B cell (primary cell): ENCODE measurements at regions not wholly inside any gene's neighbourhood (a gene's known extent, or its start where the extent isn't known, plus 50 kb on each side); places are given as distances from the start of the nearest gene placed in this dataset.

Experiments
- ATAC-seq: fragments of 200-7000 bp; cut with Tn5 transposase; one replicate; pipeline ENCODE4 v1.10.0; 2021; ENCODE audit warnings: low read depth, mild to moderate bottlenecking, moderate number of reproducible peaks, moderate library complexity
- CTCF ChIA-PET: fragments of 350-600 bp; sonication (Branson Sonifier 250); formaldehyde crosslinking; loops from one replicate; lab custom pipeline; 2021; ENCODE audit warnings: antibody characterized with exemption, inconsistent platforms; lab: Charles Lee
- POLR2A ChIA-PET: fragments of 350-600 bp; sonication (Branson Sonifier 250); formaldehyde crosslinking; loops from one replicate; lab custom pipeline; 2021; ENCODE audit warnings: antibody characterized with exemption; lab: Charles Lee
- DNase-seq: peaks from one replicate; pipeline ENCODE4 v3.0.0; 2013
- H2AFZ ChIP-seq: 2 replicates; pipeline ENCODE4 v1.6.1; 2012; ENCODE audit warnings: mild to moderate bottlenecking, low read depth, low read length; ENCODE audit not compliant: insufficient read depth, poor library complexity, severe bottlenecking
- H3K27ac ChIP-seq, 2 donors: 1 replicate in 1 of 2; 2 replicates in 1 of 2; pipeline ENCODE4 v1.5.1; 2012 to 2013; ENCODE audit warnings: low read length in 2 of 2, mild to moderate bottlenecking in 2 of 2, moderate library complexity in 1 of 2
- H3K27me3 ChIP-seq, 4 experiments: fragments of 200-600 bp in 1 of 4; sonication (generic) in 1 of 4; replicated peaks in 1 of 4; 1 replicate in 2 of 4; 2 replicates in 2 of 4; pipeline versions ENCODE4 v1.6.1 to v1.7.0; 2013 to 2016; ENCODE audit warnings: low read length in 3 of 4, mild to moderate bottlenecking in 2 of 4, mixed read lengths in 1 of 4, moderate library complexity in 1 of 4; ENCODE audit not compliant: insufficient read depth in 4 of 4, control insufficient read depth in 3 of 4; ENCODE audit errors: control extremely low read depth in 1 of 4
- H3K36me3 ChIP-seq, 2 experiments: replicated peaks in 1 of 2; 1 replicate in 1 of 2; 2 replicates in 1 of 2; pipeline versions ENCODE4 v1.6.1 to v1.7.1; 2013; ENCODE audit warnings: low read length in 1 of 2; ENCODE audit not compliant: insufficient read depth in 2 of 2, control insufficient read depth in 1 of 2; ENCODE audit errors: control extremely low read depth in 1 of 2, extremely low read depth in 1 of 2
- H3K4me1 ChIP-seq, 2 donors: fragments of 200-600 bp in 1 of 2; sonication (generic) in 1 of 2; 1 replicate in 1 of 2; 2 replicates in 1 of 2; pipeline versions ENCODE4 v1.5.1 to v1.6.1; 2013 to 2017; ENCODE audit warnings: low read length in 2 of 2; ENCODE audit not compliant: control insufficient read depth in 2 of 2, insufficient read depth in 2 of 2
- H3K4me2 ChIP-seq: replicated peaks from 2 replicates; pipeline ENCODE3; 2012; ENCODE audit warnings: mild to moderate bottlenecking, low read depth, low read length; ENCODE audit not compliant: poor library complexity, severe bottlenecking
- H3K4me3 ChIP-seq, 5 experiments: fragments of 200-600 bp in 1 of 5; sonication (generic) in 1 of 5; 1 replicate in 3 of 5; 2 replicates in 2 of 5; pipeline versions ENCODE4 v1.5.1 to v1.7.0; 2011 to 2016; ENCODE audit warnings: low read length in 4 of 5, mild to moderate bottlenecking in 4 of 5, low read depth in 2 of 5, control low read depth in 1 of 5, moderate library complexity in 1 of 5; ENCODE audit not compliant: insufficient read depth in 1 of 5; ENCODE audit errors: control extremely low read depth in 1 of 5, extremely low read depth in 1 of 5
- H3K79me2 ChIP-seq: fragments of 200-600 bp; sonication (generic); one replicate; pipeline ENCODE4 v1.6.0; 2016; ENCODE audit warnings: low read length; ENCODE audit not compliant: control insufficient read depth, insufficient read depth
- H3K9ac ChIP-seq: fragments of 200-600 bp; sonication (generic); 2 replicates; pipeline ENCODE4 v1.6.1; 2017; ENCODE audit warnings: mild to moderate bottlenecking, low read length, moderate library complexity
- H3K9me3 ChIP-seq, 3 donors: one replicate each; pipeline versions ENCODE4 v1.6.1 to v1.7.1; 2013; ENCODE audit warnings: low read length in 2 of 3; ENCODE audit not compliant: control insufficient read depth in 2 of 3, insufficient read depth in 1 of 3; ENCODE audit errors: control extremely low read depth in 1 of 3
- H4K20me1 ChIP-seq: 2 replicates; pipeline ENCODE4 v1.6.0; 2012; ENCODE audit warnings: mild to moderate bottlenecking, low read length; ENCODE audit not compliant: insufficient read depth, control insufficient read depth, poor library complexity, severe bottlenecking
- H3K27ac Mint-ChIP-seq: one replicate; pipeline ENCODE4 v1.8.0; 2021; ENCODE audit warnings: mixed read lengths
- H3K27me3 Mint-ChIP-seq: one replicate; pipeline ENCODE4 v1.8.0; 2021; ENCODE audit warnings: mixed read lengths
- H3K4me1 Mint-ChIP-seq: one replicate; pipeline ENCODE4 v1.8.0; 2021; ENCODE audit warnings: mixed read lengths
- H3K4me3 Mint-ChIP-seq: one replicate; pipeline ENCODE4 v1.8.0; 2021; ENCODE audit warnings: mixed read lengths
- H3K9me3 Mint-ChIP-seq: one replicate; pipeline ENCODE4 v1.8.0; 2022; ENCODE audit warnings: mixed read lengths; ENCODE audit not compliant: insufficient read depth
- EZH2 ChIP-seq: IDR thresholded peaks from 2 replicates; pipeline ENCODE4 v1.6.1; 2012; ENCODE audit warnings: borderline replicate concordance, low read depth, mild to moderate bottlenecking, moderate library complexity, low read length; ENCODE audit not compliant: insufficient read depth, poor library complexity, severe bottlenecking
- WGBS: methylation state at CpG from one replicate; pipeline ENCODE4 v1.1.5; 2013; ENCODE audit warnings: missing lambda C conversion rate; ENCODE audit not compliant: insufficient coverage; 5-methylcytosine and 5-hydroxymethylcytosine counted together
- intact Hi-C: fragments of 100-400 bp; cut with micrococcal nuclease; formaldehyde crosslinking; loops from one replicate; pipeline ENCODE4 v1.10.0; 2022
- TF ChIP-seq, protein P1 (sequence below): fragments of 200-600 bp; IDR thresholded peaks from one replicate; pipeline ENCODE4 v1.8.0; 2022; ENCODE audit warnings: antibody characterized with exemption, mild to moderate bottlenecking

- no peak overlapping the region for H3K4me3 ChIP-seq
- H3K79me2 ChIP-seq, result no peaks in the 10 kb centered on the region
- Mint-ChIP-seq H3K4me1 (no peaks in the 10 kb centered on the region), H3K9me3 (no peaks in the 10 kb centered on the region), H3K4me3 (no peak overlapping the region), H3K27ac (no peak overlapping the region), H3K27me3 (peaks cover 9% of the 10 kb centered on the region)
- no peak for DNase-seq
- intact Hi-C loops, result no loop called here
- TF ChIP-seq, protein P1, sequence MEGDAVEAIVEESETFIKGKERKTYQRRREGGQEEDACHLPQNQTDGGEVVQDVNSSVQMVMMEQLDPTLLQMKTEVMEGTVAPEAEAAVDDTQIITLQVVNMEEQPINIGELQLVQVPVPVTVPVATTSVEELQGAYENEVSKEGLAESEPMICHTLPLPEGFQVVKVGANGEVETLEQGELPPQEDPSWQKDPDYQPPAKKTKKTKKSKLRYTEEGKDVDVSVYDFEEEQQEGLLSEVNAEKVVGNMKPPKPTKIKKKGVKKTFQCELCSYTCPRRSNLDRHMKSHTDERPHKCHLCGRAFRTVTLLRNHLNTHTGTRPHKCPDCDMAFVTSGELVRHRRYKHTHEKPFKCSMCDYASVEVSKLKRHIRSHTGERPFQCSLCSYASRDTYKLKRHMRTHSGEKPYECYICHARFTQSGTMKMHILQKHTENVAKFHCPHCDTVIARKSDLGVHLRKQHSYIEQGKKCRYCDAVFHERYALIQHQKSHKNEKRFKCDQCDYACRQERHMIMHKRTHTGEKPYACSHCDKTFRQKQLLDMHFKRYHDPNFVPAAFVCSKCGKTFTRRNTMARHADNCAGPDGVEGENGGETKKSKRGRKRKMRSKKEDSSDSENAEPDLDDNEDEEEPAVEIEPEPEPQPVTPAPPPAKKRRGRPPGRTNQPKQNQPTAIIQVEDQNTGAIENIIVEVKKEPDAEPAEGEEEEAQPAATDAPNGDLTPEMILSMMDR, result no peak
- TF ChIP-seq EZH2, result no peak
- no peaks in the 10 kb centered on the region for H3K27me3 ChIP-seq
- H3K9me3 ChIP-seq, result peaks cover 0 to 8% (median 1%) of the 10 kb centered on the region in 3 donors
- no peak overlapping the region for H2AFZ ChIP-seq
- 89% methylated on average over 15 of the region's 22 CpGs for WGBS
- no peaks in the 10 kb centered on the region for H3K36me3 ChIP-seq
- H3K9ac ChIP-seq, result no peak overlapping the region
- H3K27ac ChIP-seq, result no peak overlapping the region
- no peaks in the 10 kb centered on the region for H4K20me1 ChIP-seq
- no peaks in the 10 kb centered on the region for H3K4me1 ChIP-seq
- no peak for ATAC-seq
- ChIA-PET POLR2A (no interaction called here), CTCF (no interaction called here)
- no peak overlapping the region for H3K4me2 ChIP-seq
These were observed 210.3 kb upstream of the WSB1 start for GRCh38 chr17:27083408-27084185.

DNA sequence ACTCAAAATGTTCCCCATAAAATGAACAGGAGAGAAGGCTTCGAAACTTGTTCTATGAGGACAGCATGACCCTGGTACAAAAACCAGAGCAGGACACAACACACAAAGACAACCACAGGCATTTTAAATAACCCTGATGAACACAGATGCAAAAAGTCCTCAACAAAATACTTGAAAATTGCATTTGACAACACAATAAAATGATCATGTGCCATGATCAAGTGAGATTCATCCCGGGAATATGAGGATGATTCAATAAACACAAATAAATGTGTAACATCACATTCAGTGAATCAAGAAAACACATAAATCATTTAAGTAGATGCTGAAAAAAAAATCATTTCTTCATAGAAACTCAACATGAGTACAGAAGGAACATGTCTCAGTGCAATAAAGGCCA lies 208.4 kb upstream of the WSB1 start:
- Histone ChIP-seq H3K36me3 (no peaks in the 10 kb centered on the region), H3K27me3 (no peaks in the 10 kb centered on the region), H3K79me2 (no peaks in the 10 kb centered on the region), H3K4me3 (no peak overlapping the region), H3K9me3 (peaks cover 0 to 15% (median 1%) of the 10 kb centered on the region in 3 donors), H2AFZ (no peak overlapping the region), H3K9ac (no peak overlapping the region), H3K4me2 (no peak overlapping the region), H4K20me1 (no peaks in the 10 kb centered on the region), H3K4me1 (no peaks in the 10 kb centered on the region), H3K27ac (no peak overlapping the region)
- H3K27me3 Mint-ChIP-seq, result peaks cover 14% of the 10 kb centered on the region
- TF ChIP-seq EZH2, result no peak
- TF ChIP-seq, protein P1, result no peak
- no CpG with 5 or more reads among the region's 2 CpGs for WGBS
- CTCF ChIA-PET, result no interaction called here
- POLR2A ChIA-PET, result no interaction called here
- H3K4me3 Mint-ChIP-seq, result no peak overlapping the region
- no peak overlapping the region for H3K27ac Mint-ChIP-seq
- intact Hi-C loops, result no loop called here
- no peak for DNase-seq
- H3K9me3 Mint-ChIP-seq, result no peaks in the 10 kb centered on the region
- H3K4me1 Mint-ChIP-seq, result no peaks in the 10 kb centered on the region
- no peak for ATAC-seq
